ENCODE measurements at regions not wholly inside any gene's neighbourhood (a gene's known extent, or its start where the extent isn't known, plus 50 kb on each side); places are given as distances from the start of the nearest gene placed in this dataset.
"Not testable (repeated sequence)": the region's sequence is repeated elsewhere in the genome, so short reads cannot be mapped to it uniquely, and the experiment has no call there.

- H3K9me3 Mint-ChIP-seq = peaks cover 5% of the 10 kb centered on the region
- peaks cover 10% of the 10 kb centered on the region for H3K27me3 Mint-ChIP-seq
- ATAC-seq (replicated peaks; ENCODE audit: extremely low read depth, poor library complexity, severe bottlenecking) (no peak), DNase-seq (ENCODE audit: low spot score in 2 of 2) (no peak)
- H3K4me1 Mint-ChIP-seq = no peaks in the 10 kb centered on the region
- no peak overlapping the region for H3K27ac Mint-ChIP-seq (ENCODE audit: low read depth)
- no peak overlapping the region for H3K4me3 Mint-ChIP-seq
- no peaks in the 10 kb centered on the region for H3K36me3 Mint-ChIP-seq (ENCODE audit: insufficient read depth)
Observed at GRCh38 chr13:76687467-76687866, 198.7 kb downstream of the KCTD12 start.

- Mint-ChIP-seq H3K27ac (ENCODE audit: low read depth) (no peak overlapping the region), H3K9me3 (peaks cover 5% of the 10 kb centered on the region), H3K4me3 (no peak overlapping the region), H3K4me1 (no peaks in the 10 kb centered on the region), H3K36me3 (ENCODE audit: insufficient read depth) (no peaks in the 10 kb centered on the region), H3K27me3 (peaks cover 21% of the 10 kb centered on the region)
- ATAC-seq (replicated peaks; ENCODE audit: extremely low read depth, poor library complexity, severe bottlenecking) (no peak), DNase-seq (ENCODE audit: low spot score in 2 of 2) (no peak)
Observed at GRCh38 chr13:76685938-76686337, 200.3 kb downstream of the KCTD12 start.

- no peak for DNase-seq (ENCODE audit: low spot score in 2 of 2)
- Mint-ChIP-seq H3K4me3 (no peak overlapping the region), H3K36me3 (ENCODE audit: insufficient read depth) (no peaks in the 10 kb centered on the region), H3K9me3 (peaks cover 3% of the 10 kb centered on the region), H3K27ac (ENCODE audit: low read depth) (no peak overlapping the region), H3K27me3 (peaks cover 21% of the 10 kb centered on the region), H3K4me1 (no peaks in the 10 kb centered on the region)
- ATAC-seq (replicated peaks; ENCODE audit: extremely low read depth, poor library complexity, severe bottlenecking) = no peak
Observed at GRCh38 chr13:76684336-76684735, 201.9 kb downstream of the KCTD12 start.

- Mint-ChIP-seq H3K27me3 (peaks cover 21% of the 10 kb centered on the region), H3K36me3 (ENCODE audit: insufficient read depth) (no peaks in the 10 kb centered on the region), H3K27ac (ENCODE audit: low read depth) (no peak overlapping the region), H3K9me3 (no peaks in the 10 kb centered on the region), H3K4me3 (no peak overlapping the region), H3K4me1 (no peaks in the 10 kb centered on the region)
- DNase-seq (ENCODE audit: low spot score in 2 of 2) (no peak), ATAC-seq (replicated peaks; ENCODE audit: extremely low read depth, poor library complexity, severe bottlenecking) (no peak)
Observed at GRCh38 chr13:76683854-76684253, 202.4 kb downstream of the KCTD12 start.

- no peaks in the 10 kb centered on the region for H3K9me3 Mint-ChIP-seq
- peaks cover 21% of the 10 kb centered on the region for H3K27me3 Mint-ChIP-seq
- H3K4me1 Mint-ChIP-seq = no peaks in the 10 kb centered on the region
- ATAC-seq (replicated peaks; ENCODE audit: extremely low read depth, poor library complexity, severe bottlenecking) = no peak
- H3K36me3 Mint-ChIP-seq (ENCODE audit: insufficient read depth) = no peaks in the 10 kb centered on the region
- no peak overlapping the region for H3K27ac Mint-ChIP-seq (ENCODE audit: low read depth)
- DNase-seq (ENCODE audit: low spot score in 2 of 2) = no peak
- H3K4me3 Mint-ChIP-seq = no peak overlapping the region
Observed at GRCh38 chr13:76683168-76683567, 203.0 kb downstream of the KCTD12 start.

GRCh38 chr13:76680112-76680511 lies 206.1 kb downstream of the KCTD12 start:
- H3K36me3 Mint-ChIP-seq (ENCODE audit: insufficient read depth) = no peaks in the 10 kb centered on the region
- H3K4me1 Mint-ChIP-seq = no peaks in the 10 kb centered on the region
- H3K27ac Mint-ChIP-seq (ENCODE audit: low read depth) = no peak overlapping the region
- DNase-seq (ENCODE audit: low spot score in 2 of 2) (no peak), ATAC-seq (replicated peaks; ENCODE audit: extremely low read depth, poor library complexity, severe bottlenecking) (no peak)
- no peaks in the 10 kb centered on the region for H3K9me3 Mint-ChIP-seq
- no peak overlapping the region for H3K4me3 Mint-ChIP-seq
- peaks cover 22% of the 10 kb centered on the region for H3K27me3 Mint-ChIP-seq

- H3K4me3 Mint-ChIP-seq = no peak overlapping the region
- no peak for DNase-seq (ENCODE audit: low spot score in 2 of 2)
- peaks cover 33% of the 10 kb centered on the region for H3K27me3 Mint-ChIP-seq
- no peak for ATAC-seq (replicated peaks; ENCODE audit: extremely low read depth, poor library complexity, severe bottlenecking)
- no peak overlapping the region for H3K27ac Mint-ChIP-seq (ENCODE audit: low read depth)
- no peaks in the 10 kb centered on the region for H3K4me1 Mint-ChIP-seq
- H3K9me3 Mint-ChIP-seq = no peaks in the 10 kb centered on the region
- H3K36me3 Mint-ChIP-seq (ENCODE audit: insufficient read depth) = no peaks in the 10 kb centered on the region
Observed at GRCh38 chr13:76677043-76677442, 209.2 kb downstream of the KCTD12 start.

- H3K27ac Mint-ChIP-seq (ENCODE audit: low read depth) = no peak overlapping the region
- ATAC-seq (replicated peaks; ENCODE audit: extremely low read depth, poor library complexity, severe bottlenecking) (no peak), DNase-seq (ENCODE audit: low spot score in 2 of 2) (no peak)
- H3K4me3 Mint-ChIP-seq = no peak overlapping the region
- no peaks in the 10 kb centered on the region for H3K36me3 Mint-ChIP-seq (ENCODE audit: insufficient read depth)
- no peaks in the 10 kb centered on the region for H3K9me3 Mint-ChIP-seq
- peaks cover 26% of the 10 kb centered on the region for H3K27me3 Mint-ChIP-seq
- H3K4me1 Mint-ChIP-seq = no peaks in the 10 kb centered on the region
Observed at GRCh38 chr13:76672420-76672819, 213.8 kb downstream of the KCTD12 start.

GRCh38 chr13:76668716-76669115 lies 217.5 kb downstream of the KCTD12 start:
- no peaks in the 10 kb centered on the region for H3K9me3 Mint-ChIP-seq
- no peak for DNase-seq (ENCODE audit: low spot score in 2 of 2)
- no peak overlapping the region for H3K4me3 Mint-ChIP-seq
- no peak for ATAC-seq (replicated peaks; ENCODE audit: extremely low read depth, poor library complexity, severe bottlenecking)
- no peaks in the 10 kb centered on the region for H3K4me1 Mint-ChIP-seq
- no peaks in the 10 kb centered on the region for H3K36me3 Mint-ChIP-seq (ENCODE audit: insufficient read depth)
- peaks cover 12% of the 10 kb centered on the region for H3K27me3 Mint-ChIP-seq
- no peak overlapping the region for H3K27ac Mint-ChIP-seq (ENCODE audit: low read depth)

- no peak overlapping the region for H3K4me3 Mint-ChIP-seq
- ATAC-seq (replicated peaks; ENCODE audit: extremely low read depth, poor library complexity, severe bottlenecking) (no peak), DNase-seq (ENCODE audit: low spot score in 2 of 2) (no peak)
- no peak overlapping the region for H3K27ac Mint-ChIP-seq (ENCODE audit: low read depth)
- no peaks in the 10 kb centered on the region for H3K4me1 Mint-ChIP-seq
- H3K9me3 Mint-ChIP-seq = no peaks in the 10 kb centered on the region
- H3K27me3 Mint-ChIP-seq = peaks cover 6% of the 10 kb centered on the region
- no peaks in the 10 kb centered on the region for H3K36me3 Mint-ChIP-seq (ENCODE audit: insufficient read depth)
Observed at GRCh38 chr13:76668141-76668540, 218.1 kb downstream of the KCTD12 start.

- Mint-ChIP-seq H3K27me3 (peaks cover under 1% of the 10 kb centered on the region), H3K4me3 (no peak overlapping the region), H3K4me1 (no peaks in the 10 kb centered on the region), H3K9me3 (no peaks in the 10 kb centered on the region), H3K27ac (ENCODE audit: low read depth) (no peak overlapping the region), H3K36me3 (ENCODE audit: insufficient read depth) (no peaks in the 10 kb centered on the region)
- DNase-seq (ENCODE audit: low spot score in 2 of 2) (no peak), ATAC-seq (replicated peaks; ENCODE audit: extremely low read depth, poor library complexity, severe bottlenecking) (no peak)
Observed at GRCh38 chr13:76667551-76667950, 218.7 kb downstream of the KCTD12 start.

GRCh38 chr13:76663592-76664335 lies 222.4 kb downstream of the KCTD12 start:
- Mint-ChIP-seq H3K4me3 (no peak overlapping the region), H3K4me1 (no peaks in the 10 kb centered on the region), H3K36me3 (ENCODE audit: insufficient read depth) (no peaks in the 10 kb centered on the region), H3K27me3 (no peaks in the 10 kb centered on the region), H3K27ac (ENCODE audit: low read depth) (no peak overlapping the region), H3K9me3 (no peaks in the 10 kb centered on the region)
- ATAC-seq (replicated peaks; ENCODE audit: extremely low read depth, poor library complexity, severe bottlenecking) (no peak), DNase-seq (ENCODE audit: low spot score in 2 of 2) (no peak)

GRCh38 chr13:76659074-76659473 lies 227.1 kb downstream of the KCTD12 start:
- DNase-seq (ENCODE audit: low spot score in 2 of 2); ATAC-seq (replicated peaks; ENCODE audit: extremely low read depth, poor library complexity, severe bottlenecking); H3K36me3 Mint-ChIP-seq (ENCODE audit: insufficient read depth); H3K9me3 Mint-ChIP-seq; H3K27me3 Mint-ChIP-seq; H3K27ac Mint-ChIP-seq (ENCODE audit: low read depth); H3K4me3 Mint-ChIP-seq; H3K4me1 Mint-ChIP-seq: not testable (repeated sequence)

All from central memory CD8-positive, alpha-beta T cell (primary cell).